ENCODE measurements at regions not wholly inside any gene's neighbourhood (a gene's known extent, or its start where the extent isn't known, plus 50 kb on each side); places are given as distances from the start of the nearest gene placed in this dataset.

DNA sequence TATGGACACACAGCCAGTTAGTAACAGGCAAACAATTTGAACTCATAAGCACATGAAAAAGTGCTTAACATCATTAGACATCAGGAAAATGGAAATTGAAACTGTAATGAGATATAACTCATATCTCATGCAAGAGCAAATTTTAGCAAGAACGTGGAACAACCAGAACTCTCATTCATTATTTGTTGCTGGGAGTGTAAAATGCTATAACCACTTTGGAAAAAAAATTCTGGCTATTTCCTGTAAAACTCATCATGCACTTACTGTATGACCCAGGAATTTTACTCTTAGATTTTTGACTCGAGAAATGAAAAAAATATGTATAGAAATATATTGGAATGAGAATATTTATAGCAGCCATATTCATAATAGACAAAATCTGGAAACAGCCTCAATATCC is 205.7 kb upstream of the PUM3 start:
- DNase-seq: no peak

DNA sequence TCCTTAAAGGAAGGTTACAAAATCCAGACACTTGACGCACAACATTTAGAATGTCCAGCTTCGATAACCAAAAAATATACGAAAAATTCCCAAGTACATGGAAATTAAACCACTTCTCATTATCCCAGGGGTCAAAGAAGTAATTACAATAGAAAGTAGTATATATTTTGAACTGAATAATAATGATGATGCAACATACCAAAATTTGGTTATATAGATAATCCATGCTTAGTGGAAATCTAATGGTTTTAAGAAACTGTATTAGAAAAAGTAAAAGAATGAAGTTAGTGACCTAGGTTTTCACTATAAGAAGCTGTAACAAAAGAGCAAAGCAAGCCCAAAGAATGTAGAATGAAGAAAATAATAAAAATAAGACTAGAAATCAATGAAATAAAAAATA is 204.0 kb upstream of the PUM3 start:
- no peak for DNase-seq

DNA sequence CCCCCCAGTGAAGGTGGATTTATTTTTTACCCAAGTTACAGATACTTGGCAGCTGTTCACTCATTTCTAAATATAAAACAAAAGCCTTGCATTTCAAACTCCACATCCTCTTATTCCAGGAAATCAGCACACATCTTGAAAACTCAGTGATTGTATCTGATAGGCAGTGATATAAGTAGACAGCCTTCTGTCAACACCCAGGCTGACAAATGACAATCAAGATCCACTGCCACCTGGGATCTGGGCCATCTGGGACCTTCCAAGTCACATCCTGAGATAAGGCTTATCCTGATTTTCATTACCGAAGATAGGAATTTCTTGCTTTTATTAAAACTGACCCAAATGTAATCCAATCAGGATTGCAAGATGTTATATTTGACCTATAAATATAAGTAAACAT is 201.3 kb upstream of the PUM3 start:
- DNase-seq: no peak

GRCh38 chr9:3043369-3043768 is 199.5 kb upstream of the PUM3 start:
- DNase-seq: no peak

- no peak for DNase-seq
These were observed 196.9 kb upstream of the PUM3 start for GRCh38 chr9:3040761-3041160.

DNA sequence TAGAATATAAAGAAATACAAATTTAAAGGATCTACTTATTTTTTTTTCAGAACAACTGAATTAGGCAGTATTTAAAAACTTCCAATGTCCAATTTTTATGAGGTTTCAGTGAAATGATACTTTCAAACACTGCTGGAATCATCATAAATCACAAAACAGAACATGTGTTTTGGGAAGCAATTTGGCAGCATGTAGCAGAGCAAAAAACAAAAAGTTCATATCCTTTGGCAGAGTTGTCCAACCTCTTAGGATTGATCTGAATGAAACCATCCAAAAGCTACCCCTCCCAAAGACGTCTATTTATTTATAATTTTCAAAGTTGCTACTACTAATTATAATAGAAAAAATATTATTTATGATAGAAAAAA is 192.4 kb upstream of the PUM3 start:
- DNase-seq: no peak

DNA sequence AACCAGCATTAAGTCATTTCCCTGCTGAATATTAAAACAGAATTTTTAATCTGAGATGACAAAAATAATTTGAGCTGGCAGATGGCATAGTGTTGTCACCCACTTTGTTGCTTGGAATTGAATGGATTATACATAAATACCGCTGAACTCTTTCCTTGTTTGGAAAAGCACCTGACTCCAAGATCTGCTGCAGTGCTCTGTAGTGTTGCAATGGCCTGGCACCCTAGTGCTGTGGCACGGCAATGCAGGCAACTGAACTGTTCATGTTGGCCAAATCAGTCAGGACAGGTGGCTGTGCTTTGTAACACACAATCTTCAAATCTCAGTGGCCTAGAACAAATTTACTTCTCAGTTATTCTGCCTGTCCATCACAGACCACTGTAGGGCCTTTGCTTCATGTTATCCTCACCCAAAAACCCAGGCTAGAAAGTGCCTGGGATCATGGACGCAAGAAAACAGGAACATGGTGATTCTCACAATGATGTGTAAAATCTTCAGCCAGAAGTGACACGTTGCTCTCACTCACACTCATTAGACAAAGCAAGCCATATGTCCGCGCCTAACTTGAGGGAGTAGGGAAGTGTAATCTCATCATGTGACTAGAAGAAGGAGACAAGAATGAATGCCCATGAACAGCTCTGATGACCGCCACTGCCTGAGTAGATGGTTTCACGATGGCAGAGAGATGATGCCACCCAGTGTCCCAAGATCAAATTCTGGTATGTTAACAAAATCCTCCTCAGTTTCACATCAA is 191.9 kb upstream of the PUM3 start:
- DNase-seq: no peak

- DNase-seq: no peak
These were observed 189.0 kb upstream of the PUM3 start for GRCh38 chr9:3032898-3033297.

- DNase-seq: no peak
These were observed 184.6 kb upstream of the PUM3 start for GRCh38 chr9:3028535-3028934.

GRCh38 chr9:3027210-3027609 is 183.3 kb upstream of the PUM3 start:
- no peak for DNase-seq

DNA sequence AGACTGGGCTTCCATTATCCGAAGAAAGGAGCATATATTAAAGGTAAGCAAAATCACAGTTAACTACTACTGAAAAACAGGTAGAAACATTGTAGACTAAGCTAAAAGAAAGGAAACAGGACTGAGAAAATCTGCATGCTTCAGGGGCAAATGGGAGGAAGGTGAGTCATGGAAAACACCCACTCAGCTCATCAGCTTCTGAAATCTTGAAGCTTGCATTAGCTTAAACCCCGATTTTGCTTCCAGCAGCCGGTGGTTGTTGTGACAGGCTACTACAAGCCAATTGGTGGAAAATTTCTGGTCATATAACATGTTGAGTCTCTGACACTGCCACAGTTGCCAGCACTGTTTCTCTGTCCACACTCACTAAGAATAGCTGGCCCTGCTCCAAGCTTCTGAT is 179.6 kb upstream of the PUM3 start:
- DNase-seq: no peak

- no peak for DNase-seq
These were observed 174.9 kb upstream of the PUM3 start for GRCh38 chr9:3018691-3019230.

- no peak for DNase-seq
These were observed 174.2 kb upstream of the PUM3 start for GRCh38 chr9:3018071-3018470.

- no peak for DNase-seq
These were observed 170.3 kb upstream of the PUM3 start for GRCh38 chr9:3014178-3014577.

DNA sequence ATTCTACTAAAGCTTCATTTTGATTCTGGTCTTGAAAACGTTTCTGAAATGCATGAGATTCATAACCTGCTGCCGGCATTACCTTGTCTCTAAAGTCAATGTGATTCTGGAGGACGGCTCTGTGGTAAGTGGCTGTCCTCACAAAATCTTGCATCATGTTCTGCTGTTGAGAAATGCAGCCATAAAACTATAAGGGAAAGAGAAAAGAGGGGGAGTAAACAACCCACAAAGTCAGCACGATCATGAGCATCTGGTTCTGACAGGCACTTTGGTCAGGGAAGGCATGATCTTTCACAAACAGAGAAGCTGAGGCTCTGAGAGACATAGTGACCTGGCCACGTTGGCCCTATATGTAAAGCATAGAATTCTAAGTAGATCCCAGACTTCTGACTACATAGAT is 168.9 kb upstream of the PUM3 start:
- DNase-seq: no peak

- DNase-seq: no peak
These were observed 168.3 kb upstream of the PUM3 start for GRCh38 chr9:3012245-3012644.

DNA sequence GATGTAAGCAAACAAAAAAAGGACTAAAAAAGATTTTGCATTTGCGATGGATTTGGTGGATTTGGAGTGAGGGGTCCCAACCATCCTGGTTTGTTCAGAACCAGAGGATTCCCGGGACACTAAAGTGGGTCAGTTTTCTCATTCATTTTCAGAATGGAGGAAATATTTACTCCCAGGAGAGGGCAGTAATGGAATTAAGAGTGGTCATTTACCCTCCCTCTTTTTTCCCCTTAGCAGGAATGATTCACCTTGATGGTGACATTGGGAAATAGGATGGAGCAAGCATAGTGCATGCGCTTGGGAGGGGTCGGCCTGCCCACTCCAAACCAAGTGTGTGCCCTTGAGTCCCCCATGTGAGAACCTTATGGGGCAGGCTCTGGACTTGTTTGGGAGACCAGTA is 164.2 kb upstream of the PUM3 start:
- DNase-seq: no peak

DNA sequence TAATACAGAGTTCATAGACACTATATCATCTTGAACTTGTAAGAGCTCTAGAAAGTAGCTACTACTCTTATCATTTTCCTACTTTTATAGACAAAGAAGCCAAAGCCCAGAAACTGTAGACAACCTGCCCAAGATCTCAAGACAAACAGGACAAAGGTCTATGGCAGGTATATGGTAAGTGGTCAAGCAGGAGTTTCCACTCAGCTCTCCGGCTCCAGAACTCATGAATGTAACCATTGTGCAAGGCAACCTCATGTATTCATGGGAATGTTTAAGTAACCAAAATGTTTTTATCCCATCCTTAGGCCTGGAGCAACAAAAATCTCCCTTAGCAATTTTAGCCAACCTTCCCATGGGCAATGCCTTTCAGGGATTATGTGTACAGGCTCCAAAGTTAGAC is 163.4 kb upstream of the PUM3 start:
- no peak for DNase-seq

- DNase-seq: no peak
These were observed 163.0 kb upstream of the PUM3 start for GRCh38 chr9:3006851-3007250.

GRCh38 chr9:3004572-3004971 is 160.7 kb upstream of the PUM3 start:
- DNase-seq: no peak

- no peak for DNase-seq
These were observed 157.4 kb upstream of the PUM3 start for GRCh38 chr9:3001311-3001710.

- no peak for DNase-seq
These were observed 148.5 kb upstream of the PUM3 start for GRCh38 chr9:2992427-2992826.

- DNase-seq: no peak
These were observed 147.4 kb upstream of the PUM3 start for GRCh38 chr9:2991292-2991691.

- no peak for DNase-seq
These were observed 143.8 kb upstream of the PUM3 start for GRCh38 chr9:2987679-2988078.

DNA sequence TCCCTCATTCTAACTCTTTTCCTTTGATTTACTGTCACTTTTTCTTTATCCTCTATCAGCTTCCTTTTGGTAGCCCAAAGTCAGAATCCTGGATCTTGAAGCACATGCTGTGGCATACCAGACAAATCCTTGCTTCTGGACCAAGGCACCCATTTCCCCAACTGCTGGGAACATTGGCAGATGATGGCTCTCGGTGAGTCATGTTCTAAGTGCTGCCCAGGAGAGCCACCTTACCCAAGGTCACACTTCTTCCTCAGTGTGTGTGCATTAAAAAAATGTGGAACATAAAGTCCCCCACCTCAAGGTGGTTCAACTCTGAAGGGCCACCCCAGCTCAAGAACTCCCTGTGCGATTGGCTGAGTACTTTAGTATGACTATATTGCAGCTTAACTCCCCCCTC is 141.4 kb upstream of the PUM3 start:
- no peak for DNase-seq

Measured in dermis blood vessel endothelial cell (primary cell).